GM19467 (cell line): ENCODE measurements at regions not wholly inside any gene's neighbourhood (a gene's known extent, or its start where the extent isn't known, plus 50 kb on each side); places are given as distances from the start of the nearest gene placed in this dataset.
"Not testable (repeated sequence)": the region's sequence is repeated elsewhere in the genome, so short reads cannot be mapped to it uniquely, and the experiment has no call there.

Experiments used
- ATAC-seq: cut with Tn5 transposase; IDR thresholded peaks from one replicate; pipeline ENCODE4 v1.9.1; 2021; ENCODE audit warnings: mild to moderate bottlenecking, moderate library complexity; ENCODE audit not compliant: unreplicated experiment

GRCh38 chr12:42886160-42886559, 296.6 kb upstream of the PRICKLE1 start:
- no peak for ATAC-seq

GRCh38 chr12:42885677-42886076, 296.1 kb upstream of the PRICKLE1 start:
- no peak for ATAC-seq

- ATAC-seq, result no peak
Measured at GRCh38 chr12:42884116-42884515, 294.6 kb upstream of the PRICKLE1 start.

- ATAC-seq, result no peak
Measured at GRCh38 chr12:42873401-42873800, 283.9 kb upstream of the PRICKLE1 start.

GRCh38 chr12:42871816-42872215, 282.3 kb upstream of the PRICKLE1 start:
- ATAC-seq, result no peak

GRCh38 chr12:42868291-42868690, 278.7 kb upstream of the PRICKLE1 start:
- no peak for ATAC-seq

- no peak for ATAC-seq
Measured at GRCh38 chr12:42865282-42865681, 275.7 kb upstream of the PRICKLE1 start.

- ATAC-seq, result no peak
Measured at GRCh38 chr12:42862055-42862454, 272.5 kb upstream of the PRICKLE1 start.

- not testable (repeated sequence) for ATAC-seq
Measured at GRCh38 chr12:42860331-42860730, 270.8 kb upstream of the PRICKLE1 start.

- no peak for ATAC-seq
Measured at GRCh38 chr12:42859612-42860011, 270.1 kb upstream of the PRICKLE1 start.

GRCh38 chr12:42857106-42857505, 267.6 kb upstream of the PRICKLE1 start:
- ATAC-seq, result no peak

- no peak for ATAC-seq
Measured at GRCh38 chr12:42855362-42855950, 265.9 kb upstream of the PRICKLE1 start.

- no peak for ATAC-seq
Measured at GRCh38 chr12:42854826-42855225, 265.3 kb upstream of the PRICKLE1 start.

GRCh38 chr12:42854208-42854607, 264.7 kb upstream of the PRICKLE1 start:
- ATAC-seq, result no peak

- no peak for ATAC-seq
Measured at GRCh38 chr12:42853370-42854140, 264.0 kb upstream of the PRICKLE1 start.

GRCh38 chr12:42846782-42847181, 257.2 kb upstream of the PRICKLE1 start:
- ATAC-seq, result no peak

GRCh38 chr12:42834062-42834461, 244.5 kb upstream of the PRICKLE1 start:
- no peak for ATAC-seq

GRCh38 chr12:42828836-42829235, 239.3 kb upstream of the PRICKLE1 start:
- ATAC-seq, result no peak

- no peak for ATAC-seq
Measured at GRCh38 chr12:42824327-42824726, 234.8 kb upstream of the PRICKLE1 start.

GRCh38 chr12:42823679-42824078, 234.1 kb upstream of the PRICKLE1 start:
- ATAC-seq, result no peak

- no peak for ATAC-seq
Measured at GRCh38 chr12:42819846-42820245, 230.3 kb upstream of the PRICKLE1 start.

- no peak for ATAC-seq
Measured at GRCh38 chr12:42815068-42815467, 225.5 kb upstream of the PRICKLE1 start.

- no peak for ATAC-seq
Measured at GRCh38 chr12:42812871-42813270, 223.3 kb upstream of the PRICKLE1 start.
